HS-27A (cell line): ENCODE measurements at regions not wholly inside any gene's neighbourhood (a gene's known extent, or its start where the extent isn't known, plus 50 kb on each side); places are given as distances from the start of the nearest gene placed in this dataset.
"Not testable (repeated sequence)": the region's sequence is repeated elsewhere in the genome, so short reads cannot be mapped to it uniquely, and the experiment has no call there.

Experiments used
- DNase-seq: peaks from one replicate; pipeline ENCODE4 v3.0.0-alpha.2; 2012; ENCODE audit warnings: low read depth, missing footprints

- no peak for DNase-seq
Observed at GRCh38 chr10:9209105-9209798, 1154.8 kb downstream of the GATA3 start.

GRCh38 chr10:9211228-9211627 lies 1156.7 kb downstream of the GATA3 start:
- DNase-seq: no peak

GRCh38 chr10:9214618-9215017 lies 1160.1 kb downstream of the GATA3 start:
- no peak for DNase-seq

GRCh38 chr10:9215121-9215520 lies 1160.6 kb downstream of the GATA3 start:
- DNase-seq: no peak

GRCh38 chr10:9219860-9220259 lies 1165.4 kb downstream of the GATA3 start:
- no peak for DNase-seq

- DNase-seq: no peak
Observed at GRCh38 chr10:9222917-9223316, 1168.4 kb downstream of the GATA3 start.

GRCh38 chr10:9227679-9228365 lies 1173.3 kb downstream of the GATA3 start:
- no peak for DNase-seq

GRCh38 chr10:9228771-9229170 lies 1174.3 kb downstream of the GATA3 start:
- no peak for DNase-seq

GRCh38 chr10:9229702-9230244 lies 1175.3 kb downstream of the GATA3 start:
- no peak for DNase-seq

- DNase-seq: no peak
Observed at GRCh38 chr10:9230625-9231024, 1176.1 kb downstream of the GATA3 start.

- no peak for DNase-seq
Observed at GRCh38 chr10:9234191-9234590, 1179.7 kb downstream of the GATA3 start.

GRCh38 chr10:9238041-9238440 lies 1183.6 kb downstream of the GATA3 start:
- DNase-seq: no peak

GRCh38 chr10:9239298-9239697 lies 1184.8 kb downstream of the GATA3 start:
- DNase-seq: no peak

GRCh38 chr10:9243941-9244411 lies 1189.5 kb downstream of the GATA3 start:
- no peak for DNase-seq

GRCh38 chr10:9244864-9245263 lies 1190.4 kb downstream of the GATA3 start:
- no peak for DNase-seq

GRCh38 chr10:9253121-9253520 lies 1198.6 kb downstream of the GATA3 start:
- DNase-seq: no peak

GRCh38 chr10:9254353-9254752 lies 1199.9 kb downstream of the GATA3 start:
- DNase-seq: no peak

- no peak for DNase-seq
Observed at GRCh38 chr10:9260690-9261089, 1206.2 kb downstream of the GATA3 start.

- no peak for DNase-seq
Observed at GRCh38 chr10:9262770-9263169, 1208.3 kb downstream of the GATA3 start.

GRCh38 chr10:9268176-9268575 lies 1213.7 kb downstream of the GATA3 start:
- DNase-seq: no peak

- DNase-seq: not testable (repeated sequence)
Observed at GRCh38 chr10:9273126-9273833, 1218.8 kb downstream of the GATA3 start.

GRCh38 chr10:9274206-9274755 lies 1219.8 kb downstream of the GATA3 start:
- no peak for DNase-seq
